ENCODE measurements at regions not wholly inside any gene's neighbourhood (a gene's known extent, or its start where the extent isn't known, plus 50 kb on each side); places are given as distances from the start of the nearest gene placed in this dataset.

GRCh38 chr6:154909821-154910220 is 85.3 kb upstream of the TIAM2 start:
- H3K36me3 ChIP-seq (replicated peaks in 1 of 2; ENCODE audit: control insufficient read depth in 1 of 2, insufficient read depth in 2 of 2, low read length in 2 of 2) = peaks cover 0 to 25% of the 10 kb centered on the region in 2 donors
- H3K4me2 ChIP-seq (replicated peaks; ENCODE audit: extremely low read depth, low read length, poor library complexity, severe bottlenecking) = no peak overlapping the region
- Mint-ChIP-seq H3K4me3 (no peak overlapping the region), H3K27ac (no peak overlapping the region), H3K9me3 (no peaks in the 10 kb centered on the region), H3K4me1 (no peaks in the 10 kb centered on the region), H3K36me3 (peaks cover 0 to 7% of the 10 kb centered on the region in 2 donors), H3K27me3 (ENCODE audit: low read depth in 3 of 3) (no peaks in the 10 kb centered on the region)
- no peaks in the 10 kb centered on the region for H3K4me1 ChIP-seq (ENCODE audit: control insufficient read depth in 1 of 2, insufficient read depth in 2 of 2, low read length in 2 of 2)
- H3K79me2 ChIP-seq (ENCODE audit: insufficient read depth, low read length) = no peaks in the 10 kb centered on the region
- H3K9me3 ChIP-seq (replicated peaks in 1 of 2; ENCODE audit: control insufficient read depth in 1 of 2, insufficient read depth in 1 of 2, low read length in 2 of 2) = no peaks in the 10 kb centered on the region
- H3K4me3 ChIP-seq (replicated peaks in 1 of 3; ENCODE audit: low read depth in 2 of 3, low read length in 3 of 3) = no peak overlapping the region
- no peak overlapping the region for H3K27ac ChIP-seq (ENCODE audit: low read depth in 1 of 2, low read length in 2 of 2)
- H2AFZ ChIP-seq (ENCODE audit: insufficient read depth, low read depth, low read length, poor library complexity, severe bottlenecking) = no peak overlapping the region
- DNase-seq = no peak
- 90% methylated on average over 2 of the region's 7 CpGs for WGBS (ENCODE audit: insufficient coverage)
- TF ChIP-seq CTCF (IDR thresholded peaks at IDR 0.05) = no peak
- no peaks in the 10 kb centered on the region for H3K27me3 ChIP-seq (ENCODE audit: control insufficient read depth in 2 of 2, insufficient read depth in 2 of 2, low read length in 2 of 2)
- H4K20me1 ChIP-seq (ENCODE audit: insufficient read depth, low read length) = no peaks in the 10 kb centered on the region
- H3K9ac ChIP-seq (ENCODE audit: insufficient read depth, low read length, poor library complexity, severe bottlenecking) = no peak overlapping the region
- intact Hi-C loops (cut with micrococcal nuclease) = no loop called here

- no peak for TF ChIP-seq CTCF (IDR thresholded peaks at IDR 0.05)
- no peaks in the 10 kb centered on the region for H3K79me2 ChIP-seq (ENCODE audit: insufficient read depth, low read length)
Measured at GRCh38 chr6:154914288-154914687, 80.8 kb upstream of the TIAM2 start.

More at GRCh38 chr6:154914288-154914687, 80.8 kb upstream of the TIAM2 start:
- peaks cover 0 to 7% of the 10 kb centered on the region in 2 donors for H3K36me3 ChIP-seq (replicated peaks in 1 of 2; ENCODE audit: control insufficient read depth in 1 of 2, insufficient read depth in 2 of 2, low read length in 2 of 2)
- H3K9ac ChIP-seq (ENCODE audit: insufficient read depth, low read length, poor library complexity, severe bottlenecking) = no peak overlapping the region
- Mint-ChIP-seq H3K27me3 (ENCODE audit: low read depth in 3 of 3) (peaks cover 0 to 2% (median 0%) of the 10 kb centered on the region in 3 donors), H3K4me3 (no peak overlapping the region), H3K4me1 (no peaks in the 10 kb centered on the region), H3K36me3 (peaks cover 0 to 3% of the 10 kb centered on the region in 2 donors), H3K9me3 (no peaks in the 10 kb centered on the region), H3K27ac (no peak overlapping the region)
- H3K4me3 ChIP-seq (replicated peaks in 1 of 3; ENCODE audit: low read depth in 2 of 3, low read length in 3 of 3) = no peak overlapping the region
- H3K27ac ChIP-seq (ENCODE audit: low read depth in 1 of 2, low read length in 2 of 2) = no peak overlapping the region
- H3K27me3 ChIP-seq (ENCODE audit: control insufficient read depth in 2 of 2, insufficient read depth in 2 of 2, low read length in 2 of 2) = no peaks in the 10 kb centered on the region
- no peak for DNase-seq
- no peaks in the 10 kb centered on the region for H3K9me3 ChIP-seq (replicated peaks in 1 of 2; ENCODE audit: control insufficient read depth in 1 of 2, insufficient read depth in 1 of 2, low read length in 2 of 2)
- intact Hi-C loops (cut with micrococcal nuclease) = no loop called here
- H4K20me1 ChIP-seq (ENCODE audit: insufficient read depth, low read length) = no peaks in the 10 kb centered on the region
- no peak overlapping the region for H3K4me2 ChIP-seq (replicated peaks; ENCODE audit: extremely low read depth, low read length, poor library complexity, severe bottlenecking)
- H2AFZ ChIP-seq (ENCODE audit: insufficient read depth, low read depth, low read length, poor library complexity, severe bottlenecking) = no peak overlapping the region
- WGBS (ENCODE audit: insufficient coverage) = 100% methylated on average over 1 of the region's 4 CpGs
- H3K4me1 ChIP-seq (ENCODE audit: control insufficient read depth in 1 of 2, insufficient read depth in 2 of 2, low read length in 2 of 2) = no peaks in the 10 kb centered on the region

Data from CD14-positive monocyte (primary cell).